HG03342 (cell line): ENCODE measurements at regions not wholly inside any gene's neighbourhood (a gene's known extent, or its start where the extent isn't known, plus 50 kb on each side); places are given as distances from the start of the nearest gene placed in this dataset.
"Not testable (repeated sequence)": the region's sequence is repeated elsewhere in the genome, so short reads cannot be mapped to it uniquely, and the experiment has no call there.

Experiments used
- ATAC-seq: cut with Tn5 transposase; IDR thresholded peaks from one replicate; pipeline ENCODE4 v1.9.1; 2021; ENCODE audit warnings: mild to moderate bottlenecking, moderate library complexity; ENCODE audit not compliant: unreplicated experiment

- ATAC-seq, result no peak
Measured at GRCh38 chr18:30639361-30639760, 403.2 kb downstream of the DSC3 start.

GRCh38 chr18:30634249-30634648, 408.3 kb downstream of the DSC3 start:
- no peak for ATAC-seq

GRCh38 chr18:30632071-30632698, 410.4 kb downstream of the DSC3 start:
- no peak for ATAC-seq

- ATAC-seq, result no peak
Measured at GRCh38 chr18:30625961-30626360, 416.6 kb downstream of the DSC3 start.

GRCh38 chr18:30623401-30624065, 419.0 kb downstream of the DSC3 start:
- ATAC-seq, result no peak

- no peak for ATAC-seq
Measured at GRCh38 chr18:30622635-30623034, 419.9 kb downstream of the DSC3 start.

GRCh38 chr18:30622104-30622503, 420.4 kb downstream of the DSC3 start:
- ATAC-seq, result no peak

- ATAC-seq, result no peak
Measured at GRCh38 chr18:30618567-30618966, 424.0 kb downstream of the DSC3 start.

- no peak for ATAC-seq
Measured at GRCh38 chr18:30616414-30616813, 426.1 kb downstream of the DSC3 start.

GRCh38 chr18:30613467-30613801, 429.1 kb downstream of the DSC3 start:
- no peak for ATAC-seq

- no peak for ATAC-seq
Measured at GRCh38 chr18:30601541-30601940, 441.0 kb downstream of the DSC3 start.

GRCh38 chr18:30597202-30597601, 445.3 kb downstream of the DSC3 start:
- ATAC-seq, result no peak

- no peak for ATAC-seq
Measured at GRCh38 chr18:30596635-30597034, 445.9 kb downstream of the DSC3 start.

GRCh38 chr18:30595942-30596341, 446.6 kb downstream of the DSC3 start:
- ATAC-seq, result no peak

GRCh38 chr18:30594911-30595310, 447.6 kb downstream of the DSC3 start:
- ATAC-seq, result not testable (repeated sequence)

GRCh38 chr18:30591462-30591861, 451.1 kb downstream of the DSC3 start:
- ATAC-seq, result no peak

- no peak for ATAC-seq
Measured at GRCh38 chr18:30588673-30589164, 453.8 kb downstream of the DSC3 start.

GRCh38 chr18:30583768-30584167, 458.8 kb downstream of the DSC3 start:
- no peak for ATAC-seq

GRCh38 chr18:30582078-30582477, 460.5 kb downstream of the DSC3 start:
- ATAC-seq, result no peak

GRCh38 chr18:30578707-30579106, 463.8 kb downstream of the DSC3 start:
- no peak for ATAC-seq

GRCh38 chr18:30572214-30572613, 470.3 kb downstream of the DSC3 start:
- no peak for ATAC-seq

GRCh38 chr18:30568333-30568732, 474.2 kb downstream of the DSC3 start:
- no peak for ATAC-seq

GRCh38 chr18:30566877-30567276, 475.7 kb downstream of the DSC3 start:
- no peak for ATAC-seq
